Ishikawa (cell line): ENCODE measurements at regions not wholly inside any gene's neighbourhood (a gene's known extent, or its start where the extent isn't known, plus 50 kb on each side); places are given as distances from the start of the nearest gene placed in this dataset.

Source experiments
- CEBPB ChIP-seq: IDR thresholded peaks from 2 replicates; pipeline ENCODE4 v1.6.1; 2012
- CREB1 ChIP-seq: IDR thresholded peaks from 2 replicates; pipeline ENCODE4 v1.6.1; 2012; ENCODE audit warnings: low read depth
- EP300 ChIP-seq: IDR thresholded peaks from 2 replicates; pipeline ENCODE4 v1.6.1; 2012; ENCODE audit warnings: borderline replicate concordance
- RAD21 ChIP-seq: IDR thresholded peaks from 2 replicates; pipeline ENCODE4 v1.6.1; 2012; ENCODE audit warnings: low read depth
- TAF1 ChIP-seq: IDR thresholded peaks from 2 replicates; pipeline ENCODE4 v1.6.1; 2012; ENCODE audit warnings: low read depth, mild to moderate bottlenecking
- TCF12 ChIP-seq: IDR thresholded peaks from 2 replicates; pipeline ENCODE4 v1.6.1; 2012; ENCODE audit warnings: low read depth
- TEAD4 ChIP-seq: IDR thresholded peaks from 2 replicates; pipeline ENCODE4 v1.6.1; 2012
- TF ChIP-seq, protein P1 (sequence below): IDR thresholded peaks from 2 replicates; pipeline ENCODE4 v1.6.1; 2012; ENCODE audit warnings: low read depth, mild to moderate bottlenecking
- TF ChIP-seq, protein P2 (sequence below): IDR thresholded peaks from 2 replicates; pipeline ENCODE4 v1.6.1; 2012

DNA sequence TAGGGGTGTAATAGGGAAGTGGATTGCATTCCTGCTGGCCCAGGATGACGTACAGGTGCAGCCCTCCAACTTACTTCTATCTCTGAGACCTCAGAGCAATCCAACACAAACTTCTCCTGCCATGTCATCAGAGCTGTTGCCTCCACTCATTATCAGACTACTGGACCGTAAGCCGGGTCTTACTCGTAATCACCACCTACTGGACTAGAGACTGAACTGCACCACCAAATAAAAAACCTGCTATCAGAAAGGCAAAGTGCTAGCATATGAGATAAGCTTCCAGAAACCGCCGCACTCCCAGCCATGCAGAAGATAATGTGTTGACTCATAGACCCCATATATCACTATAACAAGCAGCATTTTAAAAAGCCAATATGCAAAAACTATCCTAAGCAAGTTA is 102.0 kb downstream of the SLITRK1 start:
- TF ChIP-seq TEAD4 (no peak), TAF1 (no peak), CEBPB (no peak), RAD21 (peak; percentile 33), CREB1 (no peak), EP300 (no peak), TCF12 (no peak)
- TF ChIP-seq, protein P1, sequence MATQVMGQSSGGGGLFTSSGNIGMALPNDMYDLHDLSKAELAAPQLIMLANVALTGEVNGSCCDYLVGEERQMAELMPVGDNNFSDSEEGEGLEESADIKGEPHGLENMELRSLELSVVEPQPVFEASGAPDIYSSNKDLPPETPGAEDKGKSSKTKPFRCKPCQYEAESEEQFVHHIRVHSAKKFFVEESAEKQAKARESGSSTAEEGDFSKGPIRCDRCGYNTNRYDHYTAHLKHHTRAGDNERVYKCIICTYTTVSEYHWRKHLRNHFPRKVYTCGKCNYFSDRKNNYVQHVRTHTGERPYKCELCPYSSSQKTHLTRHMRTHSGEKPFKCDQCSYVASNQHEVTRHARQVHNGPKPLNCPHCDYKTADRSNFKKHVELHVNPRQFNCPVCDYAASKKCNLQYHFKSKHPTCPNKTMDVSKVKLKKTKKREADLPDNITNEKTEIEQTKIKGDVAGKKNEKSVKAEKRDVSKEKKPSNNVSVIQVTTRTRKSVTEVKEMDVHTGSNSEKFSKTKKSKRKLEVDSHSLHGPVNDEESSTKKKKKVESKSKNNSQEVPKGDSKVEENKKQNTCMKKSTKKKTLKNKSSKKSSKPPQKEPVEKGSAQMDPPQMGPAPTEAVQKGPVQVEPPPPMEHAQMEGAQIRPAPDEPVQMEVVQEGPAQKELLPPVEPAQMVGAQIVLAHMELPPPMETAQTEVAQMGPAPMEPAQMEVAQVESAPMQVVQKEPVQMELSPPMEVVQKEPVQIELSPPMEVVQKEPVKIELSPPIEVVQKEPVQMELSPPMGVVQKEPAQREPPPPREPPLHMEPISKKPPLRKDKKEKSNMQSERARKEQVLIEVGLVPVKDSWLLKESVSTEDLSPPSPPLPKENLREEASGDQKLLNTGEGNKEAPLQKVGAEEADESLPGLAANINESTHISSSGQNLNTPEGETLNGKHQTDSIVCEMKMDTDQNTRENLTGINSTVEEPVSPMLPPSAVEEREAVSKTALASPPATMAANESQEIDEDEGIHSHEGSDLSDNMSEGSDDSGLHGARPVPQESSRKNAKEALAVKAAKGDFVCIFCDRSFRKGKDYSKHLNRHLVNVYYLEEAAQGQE: no peak
- TF ChIP-seq, protein P2, sequence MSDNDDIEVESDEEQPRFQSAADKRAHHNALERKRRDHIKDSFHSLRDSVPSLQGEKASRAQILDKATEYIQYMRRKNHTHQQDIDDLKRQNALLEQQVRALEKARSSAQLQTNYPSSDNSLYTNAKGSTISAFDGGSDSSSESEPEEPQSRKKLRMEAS: no peak
